Endodermal cell (in vitro differentiated cells): ENCODE measurements at regions not wholly inside any gene's neighbourhood (a gene's known extent, or its start where the extent isn't known, plus 50 kb on each side); places are given as distances from the start of the nearest gene placed in this dataset.

Source experiments
- DNase-seq: peaks from one replicate; pipeline ENCODE4 v3.0.0-alpha.2; 2017
- H3K27ac ChIP-seq: 2 replicates; pipeline ENCODE4 v1.5.1; 2013; ENCODE audit warnings: mild to moderate bottlenecking, low read depth, low read length, moderate library complexity
- H3K27me3 ChIP-seq: 2 replicates; pipeline ENCODE4 v1.6.1; 2013; ENCODE audit warnings: mild to moderate bottlenecking, low read length, moderate library complexity; ENCODE audit not compliant: insufficient read depth, control insufficient read depth, poor library complexity, severe bottlenecking
- H3K36me3 ChIP-seq: 2 replicates; pipeline ENCODE4 v1.7.0; 2013; ENCODE audit warnings: mild to moderate bottlenecking, low read length, moderate library complexity; ENCODE audit not compliant: control insufficient read depth, insufficient read depth
- H3K4me1 ChIP-seq: one replicate; pipeline ENCODE4 v1.7.0; 2013; ENCODE audit warnings: low read length; ENCODE audit not compliant: control insufficient read depth, insufficient read depth
- H3K4me3 ChIP-seq: 2 replicates; pipeline ENCODE4 v1.5.1; 2013; ENCODE audit warnings: mild to moderate bottlenecking, low read length, moderate library complexity
- H3K9ac ChIP-seq: 2 replicates; pipeline ENCODE4 v1.6.1; 2013; ENCODE audit warnings: mild to moderate bottlenecking, low read length, moderate library complexity; ENCODE audit not compliant: poor library complexity, severe bottlenecking; ENCODE audit errors: extremely low read depth
- H3K9me3 ChIP-seq: 2 replicates; pipeline ENCODE4 v1.6.1; 2013; ENCODE audit warnings: mild to moderate bottlenecking, low read length, moderate library complexity; ENCODE audit not compliant: control insufficient read depth
- H3K27ac Mint-ChIP-seq: 2 replicates; pipeline ENCODE4 v1.8.0; 2020; ENCODE audit warnings: mixed read lengths
- H3K27me3 Mint-ChIP-seq: 2 replicates; pipeline ENCODE4 v1.8.0; 2021; ENCODE audit warnings: mild to moderate bottlenecking, mixed read lengths; ENCODE audit not compliant: insufficient read depth
- H3K36me3 Mint-ChIP-seq: 2 replicates; pipeline ENCODE4 v1.8.0; 2020; ENCODE audit warnings: low read depth, mixed read lengths
- H3K4me1 Mint-ChIP-seq: 2 replicates; pipeline ENCODE4 v1.8.0; 2020; ENCODE audit warnings: mixed read lengths
- H3K4me3 Mint-ChIP-seq: 2 replicates; pipeline ENCODE4 v1.8.0; 2020; ENCODE audit warnings: mild to moderate bottlenecking, moderate library complexity, mixed read lengths
- H3K9me3 Mint-ChIP-seq: 2 replicates; pipeline ENCODE4 v1.8.0; 2020; ENCODE audit warnings: mild to moderate bottlenecking, mixed read lengths
- WGBS, 2 experiments: methylation state at CpG; one replicate each; pipeline versions ENCODE4 v1.1.5 to v1.1.7; 2013; ENCODE audit warnings: missing lambda C conversion rate in 2 of 2, mixed read lengths in 1 of 2; ENCODE audit not compliant: insufficient coverage in 1 of 2, insufficient read length in 1 of 2; 5-methylcytosine and 5-hydroxymethylcytosine counted together
- TF ChIP-seq, protein P1 (sequence below): fragments of 200-600 bp; sonication (generic); conservative IDR thresholded peaks from 2 replicates; pipeline ENCODE4 v1.5.0; 2021; ENCODE audit warnings: antibody characterized with exemption, mild to moderate bottlenecking

DNA sequence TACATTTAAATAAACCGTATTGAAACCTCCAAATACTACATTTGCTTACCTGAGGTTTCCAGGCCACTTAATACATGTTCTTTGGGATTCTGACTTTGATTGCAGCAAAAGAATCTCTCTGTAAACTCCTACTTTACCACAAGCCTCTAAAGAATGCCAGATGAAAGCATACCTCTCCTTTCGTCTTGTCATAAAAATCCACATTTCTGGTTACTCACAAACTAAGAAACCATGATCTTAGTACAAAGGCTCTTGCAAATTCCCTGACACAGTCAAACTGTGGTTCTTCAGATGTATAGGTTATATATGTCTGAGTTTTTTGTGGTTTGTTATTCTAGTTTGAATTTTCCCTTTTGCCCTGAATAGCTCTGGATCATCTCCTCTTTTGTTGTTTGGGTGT, 188.4 kb downstream of the RAP2B start:
- Mint-ChIP-seq H3K27ac (no peak overlapping the region), H3K36me3 (no peaks in the 10 kb centered on the region), H3K9me3 (peaks cover 24% of the 10 kb centered on the region), H3K4me3 (no peak overlapping the region), H3K27me3 (peaks cover 45% of the 10 kb centered on the region), H3K4me1 (peaks cover 10% of the 10 kb centered on the region)
- Histone ChIP-seq H3K9ac (no peak overlapping the region), H3K4me3 (no peak overlapping the region), H3K27ac (no peak overlapping the region), H3K36me3 (no peaks in the 10 kb centered on the region), H3K27me3 (no peaks in the 10 kb centered on the region), H3K9me3 (peaks cover 13% of the 10 kb centered on the region), H3K4me1 (peaks cover 4% of the 10 kb centered on the region)
- WGBS, 2 experiments: 87 to 100% methylated on average over 1 to 2 of the region's 2 CpGs
- TF ChIP-seq, protein P1, sequence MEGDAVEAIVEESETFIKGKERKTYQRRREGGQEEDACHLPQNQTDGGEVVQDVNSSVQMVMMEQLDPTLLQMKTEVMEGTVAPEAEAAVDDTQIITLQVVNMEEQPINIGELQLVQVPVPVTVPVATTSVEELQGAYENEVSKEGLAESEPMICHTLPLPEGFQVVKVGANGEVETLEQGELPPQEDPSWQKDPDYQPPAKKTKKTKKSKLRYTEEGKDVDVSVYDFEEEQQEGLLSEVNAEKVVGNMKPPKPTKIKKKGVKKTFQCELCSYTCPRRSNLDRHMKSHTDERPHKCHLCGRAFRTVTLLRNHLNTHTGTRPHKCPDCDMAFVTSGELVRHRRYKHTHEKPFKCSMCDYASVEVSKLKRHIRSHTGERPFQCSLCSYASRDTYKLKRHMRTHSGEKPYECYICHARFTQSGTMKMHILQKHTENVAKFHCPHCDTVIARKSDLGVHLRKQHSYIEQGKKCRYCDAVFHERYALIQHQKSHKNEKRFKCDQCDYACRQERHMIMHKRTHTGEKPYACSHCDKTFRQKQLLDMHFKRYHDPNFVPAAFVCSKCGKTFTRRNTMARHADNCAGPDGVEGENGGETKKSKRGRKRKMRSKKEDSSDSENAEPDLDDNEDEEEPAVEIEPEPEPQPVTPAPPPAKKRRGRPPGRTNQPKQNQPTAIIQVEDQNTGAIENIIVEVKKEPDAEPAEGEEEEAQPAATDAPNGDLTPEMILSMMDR: no peak
- no peak for DNase-seq

DNA sequence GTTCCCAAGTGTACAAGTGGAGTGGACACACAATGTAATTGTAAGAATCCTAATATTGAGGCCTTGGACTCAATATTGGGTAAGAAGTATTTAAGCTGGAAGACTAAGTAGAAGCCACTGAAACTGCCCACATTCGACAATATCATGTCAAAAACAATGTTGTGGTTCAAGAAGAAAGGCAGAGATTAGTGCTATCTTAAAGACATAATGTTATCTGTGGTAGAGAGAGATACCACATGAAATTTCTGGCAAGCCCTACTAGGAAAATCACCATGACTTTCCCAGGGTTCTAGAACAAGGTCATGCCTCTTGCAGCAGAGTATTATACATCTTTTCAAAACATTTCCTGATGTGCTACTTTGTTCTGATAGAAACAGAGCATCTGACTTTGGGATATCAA, 192.6 kb downstream of the RAP2B start:
- no peaks in the 10 kb centered on the region for H3K36me3 ChIP-seq
- no peak overlapping the region for H3K9ac ChIP-seq
- no peak overlapping the region for H3K27ac ChIP-seq
- TF ChIP-seq, protein P1: no peak
- WGBS, 2 experiments: 81 to 100% methylated on average over 1 of the region's 1 CpG
- H3K27me3 ChIP-seq: no peaks in the 10 kb centered on the region
- H3K4me3 ChIP-seq: no peak overlapping the region
- no peak for DNase-seq
- no peaks in the 10 kb centered on the region for H3K36me3 Mint-ChIP-seq
- peaks cover 4% of the 10 kb centered on the region for H3K4me1 ChIP-seq
- peaks cover 9% of the 10 kb centered on the region for H3K9me3 ChIP-seq
- no peak overlapping the region for H3K27ac Mint-ChIP-seq
- H3K4me3 Mint-ChIP-seq: no peak overlapping the region
- H3K27me3 Mint-ChIP-seq: peaks cover 19% of the 10 kb centered on the region
- peaks cover 6% of the 10 kb centered on the region for H3K4me1 Mint-ChIP-seq
- H3K9me3 Mint-ChIP-seq: peaks cover 9% of the 10 kb centered on the region

DNA sequence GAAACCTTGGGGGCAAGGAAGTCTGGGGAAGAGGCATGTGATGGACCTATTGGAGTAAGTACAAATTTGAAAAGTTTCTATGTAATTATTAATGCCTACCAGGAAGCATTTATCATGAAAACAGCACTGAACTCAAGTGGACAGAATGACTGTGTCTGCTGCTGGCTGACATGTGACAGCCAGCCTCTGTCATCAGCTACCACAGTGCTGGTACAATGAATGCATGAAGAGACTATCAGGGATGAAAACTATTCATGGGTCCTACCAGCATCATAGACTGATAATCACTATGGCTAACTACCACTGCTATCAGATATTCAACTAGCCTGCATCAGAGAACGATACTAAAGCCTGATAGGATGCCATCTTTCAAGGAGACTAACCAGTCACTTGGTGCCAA, 193.5 kb downstream of the RAP2B start:
- Mint-ChIP-seq H3K4me3 (no peak overlapping the region), H3K27me3 (peaks cover 12% of the 10 kb centered on the region), H3K9me3 (peaks cover 9% of the 10 kb centered on the region), H3K36me3 (no peaks in the 10 kb centered on the region), H3K4me1 (peaks cover 6% of the 10 kb centered on the region), H3K27ac (no peak overlapping the region)
- Histone ChIP-seq H3K4me1 (peaks cover 4% of the 10 kb centered on the region), H3K36me3 (no peaks in the 10 kb centered on the region), H3K27me3 (no peaks in the 10 kb centered on the region), H3K9ac (no peak overlapping the region), H3K4me3 (no peak overlapping the region), H3K9me3 (peaks cover 9% of the 10 kb centered on the region), H3K27ac (no peak overlapping the region)
- WGBS, 2 experiments: 94 to 100% methylated on average over 1 of the region's 1 CpG
- TF ChIP-seq, protein P1: no peak
- no peak for DNase-seq
